NCI-H69 (cell line): ENCODE measurements at regions not wholly inside any gene's neighbourhood (a gene's known extent, or its start where the extent isn't known, plus 50 kb on each side); places are given as distances from the start of the nearest gene placed in this dataset.

Source experiments
- DNase-seq: peaks from one replicate; lab custom pipeline; 2025; lab: John Stamatoyannopoulos, UW

GRCh38 chr12:47560415-47560814 is 145.4 kb downstream of the RPAP3 start:
- DNase-seq = no peak

GRCh38 chr12:47558625-47559345 is 147.0 kb downstream of the RPAP3 start:
- peak; percentile 30 for DNase-seq

GRCh38 chr12:47557386-47557785 is 148.4 kb downstream of the RPAP3 start:
- no peak for DNase-seq

- no peak for DNase-seq
Measured at GRCh38 chr12:47556261-47557030, 149.4 kb downstream of the RPAP3 start.

GRCh38 chr12:47554046-47554653 is 151.7 kb downstream of the RPAP3 start:
- DNase-seq = no peak

GRCh38 chr12:47553266-47553665 is 152.6 kb downstream of the RPAP3 start:
- DNase-seq = no peak

GRCh38 chr12:47551426-47551851 is 154.4 kb downstream of the RPAP3 start:
- DNase-seq = peak; percentile 83

- DNase-seq = peak; percentile 27
Measured at GRCh38 chr12:47549258-47549657, 156.6 kb downstream of the RPAP3 start.

GRCh38 chr12:47548401-47548800 is 157.4 kb downstream of the RPAP3 start:
- no peak for DNase-seq

GRCh38 chr12:47547077-47547476 is 158.8 kb downstream of the RPAP3 start:
- DNase-seq = peak; percentile 73

GRCh38 chr12:47545938-47546609 is 159.8 kb downstream of the RPAP3 start:
- no peak for DNase-seq

GRCh38 chr12:47534695-47535094 is 171.1 kb downstream of the RPAP3 start:
- DNase-seq = no peak

- no peak for DNase-seq
Measured at GRCh38 chr12:47530050-47530449, 175.8 kb downstream of the RPAP3 start.

- DNase-seq = no peak
Measured at GRCh38 chr12:47527816-47528215, 178.0 kb downstream of the RPAP3 start.

- DNase-seq = no peak
Measured at GRCh38 chr12:47520029-47520428, 185.8 kb downstream of the RPAP3 start.

- DNase-seq = no peak
Measured at GRCh38 chr12:47517122-47517521, 188.7 kb downstream of the RPAP3 start.

GRCh38 chr12:47509398-47509851 is 196.4 kb downstream of the RPAP3 start:
- DNase-seq = no peak

- no peak for DNase-seq
Measured at GRCh38 chr12:47507221-47507620, 198.6 kb downstream of the RPAP3 start.

GRCh38 chr12:47504775-47505446 is 200.9 kb downstream of the RPAP3 start:
- DNase-seq = no peak

- no peak for DNase-seq
Measured at GRCh38 chr12:47493801-47494200, 212.0 kb downstream of the RPAP3 start.

- no peak for DNase-seq
Measured at GRCh38 chr12:47491516-47492305, 214.1 kb downstream of the RPAP3 start.
